Occipital lobe (tissue), 1 donor: ENCODE measurements at regions not wholly inside any gene's neighbourhood (a gene's known extent, or its start where the extent isn't known, plus 50 kb on each side); places are given as distances from the start of the nearest gene placed in this dataset.

Source experiments
- DNase-seq: peaks from one replicate; lab custom pipeline; 2025; lab: John Stamatoyannopoulos, UW

GRCh38 chr13:83333614-83334388, 548.5 kb downstream of the SLITRK1 start:
- DNase-seq, result no peak

- DNase-seq, result no peak
Observed at GRCh38 chr13:83332751-83333150, 549.5 kb downstream of the SLITRK1 start.

- DNase-seq, result no peak
Observed at GRCh38 chr13:83327091-83327490, 555.2 kb downstream of the SLITRK1 start.

GRCh38 chr13:83325125-83325853, 557.0 kb downstream of the SLITRK1 start:
- no peak for DNase-seq

GRCh38 chr13:83311886-83312577, 570.2 kb downstream of the SLITRK1 start:
- DNase-seq, result no peak

GRCh38 chr13:83298617-83299016, 583.7 kb downstream of the SLITRK1 start:
- DNase-seq, result no peak

GRCh38 chr13:83297586-83298290, 584.5 kb downstream of the SLITRK1 start:
- no peak for DNase-seq

GRCh38 chr13:83295686-83296085, 586.6 kb downstream of the SLITRK1 start:
- no peak for DNase-seq

- no peak for DNase-seq
Observed at GRCh38 chr13:83286737-83287136, 595.5 kb downstream of the SLITRK1 start.

- no peak for DNase-seq
Observed at GRCh38 chr13:83281654-83282053, 600.6 kb downstream of the SLITRK1 start.

GRCh38 chr13:83274679-83275078, 607.6 kb downstream of the SLITRK1 start:
- no peak for DNase-seq

- no peak for DNase-seq
Observed at GRCh38 chr13:83272652-83273240, 609.5 kb downstream of the SLITRK1 start.

GRCh38 chr13:83272076-83272475, 610.2 kb downstream of the SLITRK1 start:
- no peak for DNase-seq

GRCh38 chr13:83265279-83265678, 617.0 kb downstream of the SLITRK1 start:
- DNase-seq, result no peak

- no peak for DNase-seq
Observed at GRCh38 chr13:83248751-83249150, 633.5 kb downstream of the SLITRK1 start.

GRCh38 chr13:83232626-83233025, 649.6 kb downstream of the SLITRK1 start:
- DNase-seq, result no peak

GRCh38 chr13:83229574-83230305, 652.5 kb downstream of the SLITRK1 start:
- DNase-seq, result no peak

- DNase-seq, result no peak
Observed at GRCh38 chr13:83223546-83223945, 658.7 kb downstream of the SLITRK1 start.

- DNase-seq, result no peak
Observed at GRCh38 chr13:83221813-83222241, 660.4 kb downstream of the SLITRK1 start.

GRCh38 chr13:83221256-83221655, 661.0 kb downstream of the SLITRK1 start:
- no peak for DNase-seq

GRCh38 chr13:83220241-83220640, 662.0 kb downstream of the SLITRK1 start:
- no peak for DNase-seq
